ENCODE measurements at regions not wholly inside any gene's neighbourhood (a gene's known extent, or its start where the extent isn't known, plus 50 kb on each side); places are given as distances from the start of the nearest gene placed in this dataset.

GRCh38 chr2:198326431-198326830, 522.0 kb downstream of the PLCL1 start:
- TF ChIP-seq POLR2AphosphoS5 (IDR thresholded peaks at IDR 0.05; ENCODE audit: low read depth, low read length) = no peak
- TF ChIP-seq USF2 (IDR thresholded peaks at IDR 0.05; ENCODE audit: borderline replicate concordance, low read depth, low read length) = no peak
- no peak for TF ChIP-seq TAF1 (IDR thresholded peaks at IDR 0.05; ENCODE audit: borderline replicate concordance, low read depth, low read length)
- TF ChIP-seq TCF12 (IDR thresholded peaks at IDR 0.05) = no peak
- TF ChIP-seq RAD21 (IDR thresholded peaks at IDR 0.05; ENCODE audit: low read length) = no peak
- no peak for TF ChIP-seq RFX5 (IDR thresholded peaks at IDR 0.05; ENCODE audit: low read length)
- no peak for TF ChIP-seq FOXM1 (IDR thresholded peaks at IDR 0.05; ENCODE audit: low read depth)
- no peak for TF ChIP-seq CTCF (IDR thresholded peaks at IDR 0.05)
- TF ChIP-seq REST (IDR thresholded peaks at IDR 0.05; ENCODE audit: low read depth, low read length) = no peak
- no peak for TF ChIP-seq SMC3 (IDR thresholded peaks at IDR 0.05; ENCODE audit: low read depth, low read length)
- no peak for TF ChIP-seq ELF1 (IDR thresholded peaks at IDR 0.05)
- no peak for TF ChIP-seq IRF3 (IDR thresholded peaks at IDR 0.05; ENCODE audit: low read depth, low read length)
- TF ChIP-seq JUND (IDR thresholded peaks at IDR 0.05) = no peak
